Right lobe of liver (tissue), 4 donors: ENCODE measurements at regions not wholly inside any gene's neighbourhood (a gene's known extent, or its start where the extent isn't known, plus 50 kb on each side); places are given as distances from the start of the nearest gene placed in this dataset.

Experiments used
- CTCF ChIP-seq, 4 donors: fragments of 200-600 bp in 3 of 4; fragments of 450-650 bp in 1 of 4; IDR thresholded peaks; one replicate each; pipeline versions ENCODE4 v1.5.1 to v1.8.0; 2016 to 2022; ENCODE audit warnings: antibody characterized with exemption in 4 of 4, mild to moderate bottlenecking in 2 of 4
- POLR2A ChIP-seq: fragments of 450-650 bp; IDR thresholded peaks from one replicate; pipeline ENCODE4 v1.6.1; 2017; ENCODE audit warnings: antibody characterized with exemption, mild to moderate bottlenecking
- donor health status: DM: no; HTN: no; CAD: no.
- donor health status: DM: no; HTN: no; CAD: no.
- donor health status: DM: no; HTN: yes; CAD: no.

GRCh38 chr4:19014594-19014993 is 993.0 kb upstream of the LCORL start:
- TF ChIP-seq CTCF (IDR thresholded peaks at IDR 0.05) (no peak), POLR2A (no peak)
